Fibroblast of pulmonary artery (primary cell): ENCODE measurements at regions not wholly inside any gene's neighbourhood (a gene's known extent, or its start where the extent isn't known, plus 50 kb on each side); places are given as distances from the start of the nearest gene placed in this dataset.

ENCODE experiments used
- DNase-seq: peaks from one replicate; pipeline ENCODE4 v3.0.0-alpha.2; 2010; ENCODE audit warnings: low read depth
- H3K4me3 ChIP-seq: replicated peaks from 2 replicates; pipeline ENCODE4 v1.5.1; 2011; ENCODE audit warnings: low read depth, mild to moderate bottlenecking, control low read depth, low read length, moderate library complexity
- TF ChIP-seq, protein P1 (sequence below): IDR thresholded peaks from 2 replicates; pipeline ENCODE4 v1.5.1; 2011; ENCODE audit warnings: mild to moderate bottlenecking, control low read depth, low read length, inconsistent platforms; ENCODE audit errors: missing control alignments

DNA sequence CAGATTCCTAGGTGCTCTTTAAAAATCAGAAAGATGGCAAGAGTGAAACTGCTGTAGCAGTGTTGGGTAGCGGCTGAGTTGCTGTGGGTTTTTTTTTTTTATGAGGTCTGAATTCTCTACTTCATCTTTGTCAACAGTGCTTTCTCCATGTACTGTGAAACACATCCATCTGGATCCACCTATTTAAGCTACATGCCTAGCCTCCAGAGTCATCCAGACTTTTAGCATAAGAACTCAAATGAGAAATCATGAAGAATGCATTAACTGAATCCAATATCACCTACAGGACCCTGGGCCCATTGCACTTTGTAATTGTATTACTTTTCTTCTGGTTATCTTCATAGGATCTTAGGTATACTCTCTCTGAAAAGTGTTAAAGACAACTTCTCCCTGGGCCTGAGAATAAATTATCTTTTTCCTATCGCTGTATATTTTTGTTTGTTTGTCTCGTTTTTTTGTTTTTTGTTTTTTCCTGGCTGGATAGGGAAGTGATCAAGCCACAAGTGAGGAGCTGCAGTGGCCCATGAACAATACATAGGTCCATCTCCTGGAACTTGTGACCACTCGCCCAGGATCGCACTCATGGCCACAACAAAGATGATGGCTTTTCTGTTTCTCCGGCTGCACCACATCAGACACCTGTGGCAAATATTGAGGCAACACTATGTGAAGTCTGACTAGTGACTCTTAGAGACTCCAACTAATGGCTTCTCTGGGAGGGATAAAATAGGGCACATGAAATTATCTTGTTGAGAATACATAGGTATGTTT, 609.9 kb upstream of the AGTR1 start:
- DNase-seq: no peak
- H3K4me3 ChIP-seq: no peak overlapping the region
- TF ChIP-seq, protein P1, sequence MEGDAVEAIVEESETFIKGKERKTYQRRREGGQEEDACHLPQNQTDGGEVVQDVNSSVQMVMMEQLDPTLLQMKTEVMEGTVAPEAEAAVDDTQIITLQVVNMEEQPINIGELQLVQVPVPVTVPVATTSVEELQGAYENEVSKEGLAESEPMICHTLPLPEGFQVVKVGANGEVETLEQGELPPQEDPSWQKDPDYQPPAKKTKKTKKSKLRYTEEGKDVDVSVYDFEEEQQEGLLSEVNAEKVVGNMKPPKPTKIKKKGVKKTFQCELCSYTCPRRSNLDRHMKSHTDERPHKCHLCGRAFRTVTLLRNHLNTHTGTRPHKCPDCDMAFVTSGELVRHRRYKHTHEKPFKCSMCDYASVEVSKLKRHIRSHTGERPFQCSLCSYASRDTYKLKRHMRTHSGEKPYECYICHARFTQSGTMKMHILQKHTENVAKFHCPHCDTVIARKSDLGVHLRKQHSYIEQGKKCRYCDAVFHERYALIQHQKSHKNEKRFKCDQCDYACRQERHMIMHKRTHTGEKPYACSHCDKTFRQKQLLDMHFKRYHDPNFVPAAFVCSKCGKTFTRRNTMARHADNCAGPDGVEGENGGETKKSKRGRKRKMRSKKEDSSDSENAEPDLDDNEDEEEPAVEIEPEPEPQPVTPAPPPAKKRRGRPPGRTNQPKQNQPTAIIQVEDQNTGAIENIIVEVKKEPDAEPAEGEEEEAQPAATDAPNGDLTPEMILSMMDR: no peak

DNA sequence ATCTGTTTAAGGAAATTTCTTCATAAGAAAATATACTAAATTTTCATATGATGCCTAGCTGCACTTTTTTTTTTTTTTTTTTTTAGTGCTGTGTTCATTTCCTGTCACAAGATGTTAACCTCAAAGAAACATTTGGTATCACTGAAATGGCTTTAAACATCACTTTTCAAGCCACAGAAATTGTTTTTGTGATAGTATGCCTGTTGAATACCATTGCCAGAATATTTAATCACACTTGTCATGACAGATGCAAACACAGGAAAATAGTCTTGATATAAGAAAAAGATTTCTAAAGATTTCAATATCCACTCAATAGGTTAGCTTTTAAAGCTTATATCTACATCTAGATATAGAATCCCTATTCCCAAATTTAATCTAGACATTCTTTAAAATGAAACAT, 608.5 kb upstream of the AGTR1 start:
- no peak for DNase-seq
- H3K4me3 ChIP-seq: no peak overlapping the region
- TF ChIP-seq, protein P1: no peak

DNA sequence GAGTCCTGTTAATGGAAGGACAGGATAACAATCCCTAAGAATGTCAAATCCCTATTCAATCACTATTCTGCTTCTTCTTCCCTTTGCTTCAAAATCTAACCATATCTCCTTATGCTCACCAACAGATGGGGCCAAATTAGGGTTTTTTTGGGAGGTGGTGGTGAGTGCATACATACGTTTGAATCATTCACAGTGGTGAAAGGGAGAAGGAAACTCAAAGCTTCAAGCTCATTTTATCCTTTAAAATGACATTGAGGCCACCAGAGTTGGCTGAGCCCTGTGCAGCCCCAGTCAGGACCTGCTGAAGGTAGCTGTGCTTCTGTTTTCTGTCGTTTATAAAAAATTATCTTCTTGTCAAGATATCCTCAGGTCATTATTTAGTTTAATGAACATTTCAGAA, 607.5 kb upstream of the AGTR1 start:
- DNase-seq: no peak
- no peak overlapping the region for H3K4me3 ChIP-seq
- TF ChIP-seq, protein P1: no peak

DNA sequence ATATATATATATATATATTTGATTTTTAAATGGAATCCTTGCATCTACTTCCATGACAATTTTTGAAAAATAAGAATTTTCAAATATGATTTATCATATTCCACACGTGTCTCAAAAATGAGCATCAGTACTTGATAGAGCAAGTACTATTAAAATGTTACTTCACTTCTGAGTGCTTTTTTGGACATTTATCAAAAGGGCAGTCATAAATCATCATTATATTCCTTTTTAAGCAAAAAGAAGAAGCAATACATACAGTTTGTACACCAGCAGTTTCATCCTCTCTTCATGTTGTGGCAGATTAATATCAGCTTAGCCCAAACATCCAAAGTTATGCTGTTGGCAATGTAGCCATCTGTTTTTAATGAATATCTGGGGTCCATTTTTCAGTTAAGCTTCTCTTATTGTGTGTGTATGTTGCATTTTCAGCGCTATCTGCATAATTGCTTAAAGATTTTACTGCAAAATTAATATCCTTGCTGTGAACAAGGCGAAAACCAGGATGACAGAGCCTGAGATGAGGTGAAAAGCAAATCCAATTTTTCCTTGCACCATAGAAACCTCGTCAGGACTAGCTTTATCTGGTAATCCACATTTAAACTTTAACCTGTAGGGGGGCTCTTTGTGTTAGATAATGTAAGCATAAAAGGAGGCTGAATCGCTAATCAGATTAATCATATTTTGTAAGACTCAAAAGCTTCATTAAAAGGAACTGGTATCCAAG, 604.9 kb upstream of the AGTR1 start:
- H3K4me3 ChIP-seq: no peak overlapping the region
- no peak for DNase-seq
- TF ChIP-seq, protein P1: no peak

DNA sequence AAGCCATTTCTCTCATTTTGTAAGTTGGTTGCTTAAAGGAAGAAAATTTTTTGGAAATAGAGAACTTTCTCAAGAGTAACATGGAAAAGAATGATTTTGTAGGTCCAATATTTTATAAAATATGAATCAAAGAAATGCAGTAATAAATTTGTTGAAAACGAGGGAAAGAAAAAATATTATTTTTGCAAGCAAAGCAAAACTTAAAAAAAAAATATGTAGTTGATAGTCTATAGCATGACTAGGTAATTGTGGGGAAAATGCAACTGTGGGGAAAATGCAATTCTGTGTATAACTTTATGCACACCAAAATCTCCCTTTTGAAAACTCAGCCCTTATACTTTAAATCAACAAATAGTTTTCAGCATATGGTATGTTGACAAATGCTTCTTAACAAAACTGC, 604.0 kb upstream of the AGTR1 start:
- no peak overlapping the region for H3K4me3 ChIP-seq
- TF ChIP-seq, protein P1: no peak
- DNase-seq: no peak

DNA sequence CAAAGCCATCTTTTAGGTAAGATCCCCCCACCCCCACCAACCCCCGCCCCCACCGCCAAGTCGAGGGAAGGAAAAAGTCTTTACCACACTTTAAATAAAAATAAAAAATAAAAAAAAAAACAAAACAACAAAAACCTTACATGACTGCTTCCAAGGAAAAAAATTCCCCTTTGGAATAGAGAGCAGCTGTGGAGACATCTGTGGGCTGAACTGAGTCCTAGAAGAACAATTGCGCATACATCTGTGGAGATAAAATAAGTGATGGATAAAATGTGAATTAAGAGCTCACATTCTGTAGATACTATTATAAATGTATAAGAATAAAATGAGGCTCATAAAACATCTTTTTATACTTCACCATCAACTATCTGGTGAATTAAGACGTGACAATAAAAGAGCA, 601.7 kb upstream of the AGTR1 start:
- no peak overlapping the region for H3K4me3 ChIP-seq
- TF ChIP-seq, protein P1: no peak
- DNase-seq: no peak

DNA sequence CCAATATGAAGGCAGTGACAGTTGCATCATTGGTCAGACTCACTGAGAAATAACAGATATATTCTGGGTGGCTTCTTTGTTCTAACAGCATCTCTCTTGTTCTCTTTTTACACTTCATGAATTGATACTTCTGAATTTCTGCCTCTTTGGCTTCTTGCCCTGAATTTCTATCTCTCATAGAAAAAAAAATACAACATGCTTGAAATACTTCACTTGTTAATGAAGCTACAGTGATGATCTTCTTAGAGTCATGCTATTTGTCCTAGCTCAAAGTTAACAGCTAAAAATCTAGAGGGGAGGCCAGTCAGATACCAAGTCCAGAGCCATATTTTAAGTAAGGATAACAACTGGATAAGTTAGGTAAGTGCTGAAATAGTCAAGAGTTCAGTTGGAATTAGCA, 597.2 kb upstream of the AGTR1 start:
- no peak for DNase-seq
- TF ChIP-seq, protein P1: no peak
- no peak overlapping the region for H3K4me3 ChIP-seq
